ENCODE measurements at regions not wholly inside any gene's neighbourhood (a gene's known extent, or its start where the extent isn't known, plus 50 kb on each side); places are given as distances from the start of the nearest gene placed in this dataset.

GRCh38 chr5:171707442-171707792 is 78.2 kb upstream of the SMIM23 start:
- ATAC-seq (no peak), DNase-seq (peak in 1 of 2 donors; percentile 2)
- no peak overlapping the region for H3K4me3 ChIP-seq
- intact Hi-C loops (cut with DNase I): no loop called here
- H3K4me1 ChIP-seq: peaks cover 0 to 17% (median 4%) of the 10 kb centered on the region in 9 donors
- H3K36me3 ChIP-seq: no peaks in the 10 kb centered on the region
- 60 to 69% methylated on average over 1 of the region's 1 CpG for WGBS, 2 donors
- H3K27ac ChIP-seq: no peak overlapping the region
- no peaks in the 10 kb centered on the region for H3K9me3 ChIP-seq
- no peak for TF ChIP-seq CTCF (IDR thresholded peaks at IDR 0.05)
- no peaks in the 10 kb centered on the region for H3K27me3 ChIP-seq

GRCh38 chr5:171709930-171710329 is 75.7 kb upstream of the SMIM23 start:
- peaks cover 0 to 17% (median 4%) of the 10 kb centered on the region in 9 donors for H3K4me1 ChIP-seq
- no peak for TF ChIP-seq CTCF (IDR thresholded peaks at IDR 0.05)
- H3K36me3 ChIP-seq: no peaks in the 10 kb centered on the region
- no peak overlapping the region for H3K4me3 ChIP-seq
- no peaks in the 10 kb centered on the region for H3K27me3 ChIP-seq
- peak; percentile 81 to 98 (median 96) for ATAC-seq
- peak; percentile 36 to 67 for DNase-seq
- H3K9me3 ChIP-seq: peaks cover 0 to 7% (median 0%) of the 10 kb centered on the region in 11 donors
- H3K27ac ChIP-seq: peak overlapping the region; percentile 37 to 88 (median 72)
- 44 to 55% methylated on average over 5 of the region's 5 CpGs for WGBS, 2 donors
- intact Hi-C loops (cut with DNase I): no loop called here

- Histone ChIP-seq H3K9me3 (peaks cover 0 to 7% (median 0%) of the 10 kb centered on the region in 11 donors), H3K27ac (peak overlapping the region; percentile 37 to 88 (median 72)), H3K4me3 (no peak overlapping the region), H3K36me3 (no peaks in the 10 kb centered on the region), H3K27me3 (no peaks in the 10 kb centered on the region), H3K4me1 (peaks cover 0 to 17% (median 4%) of the 10 kb centered on the region in 9 donors)
- ATAC-seq: peak in 6 of 8 donors; percentile 6 to 45 (median 16)
- WGBS, 2 donors: 71 to 81% methylated on average over 5 of the region's 5 CpGs
- intact Hi-C loops (cut with DNase I): no loop called here
- peak in 1 of 2 donors; percentile 4 for DNase-seq
- no peak for TF ChIP-seq CTCF (IDR thresholded peaks at IDR 0.05)
Observed at GRCh38 chr5:171710451-171711024, 75.1 kb upstream of the SMIM23 start.

- H3K4me3 ChIP-seq: no peak overlapping the region
- no peaks in the 10 kb centered on the region for H3K36me3 ChIP-seq
- no peak for TF ChIP-seq CTCF (IDR thresholded peaks at IDR 0.05)
- H3K9me3 ChIP-seq: peaks cover 0 to 7% (median 0%) of the 10 kb centered on the region in 11 donors
- WGBS, 2 donors: 87 to 93% methylated on average over 6 of the region's 6 CpGs
- intact Hi-C loops (cut with DNase I): no loop called here
- ATAC-seq (no peak), DNase-seq (peak in 1 of 2 donors; percentile 2)
- peaks cover 0 to 17% (median 4%) of the 10 kb centered on the region in 9 donors for H3K4me1 ChIP-seq
- no peak overlapping the region for H3K27ac ChIP-seq
- no peaks in the 10 kb centered on the region for H3K27me3 ChIP-seq
Observed at GRCh38 chr5:171711571-171711970, 74.0 kb upstream of the SMIM23 start.
